HCT116 (cell line): ENCODE measurements at regions not wholly inside any gene's neighbourhood (a gene's known extent, or its start where the extent isn't known, plus 50 kb on each side); places are given as distances from the start of the nearest gene placed in this dataset.

Experiments used
- ATAC-seq: fragments of 200-7000 bp; cut with Tn5 transposase; 2 replicates; pipeline ENCODE4 v1.9.1; 2020; ENCODE audit warnings: mild to moderate bottlenecking, moderate library complexity
- BruUV-seq: library from RNA; stranded (reverse); fragments of 400-500 nt; replicated peaks from 2 replicates; lab custom pipeline; 2021; lab: Mats Ljungman, UMichigan
- CTCF ChIA-PET: fragments of 300-600 bp; sonication (Branson Sonifier 250); formaldehyde crosslinking; loops from one replicate; lab custom pipeline; 2021; ENCODE audit warnings: antibody characterized with exemption; lab: Charles Lee
- POLR2A ChIA-PET: fragments of 300-600, 350-600 bp; sonication (Branson Sonifier 250); formaldehyde crosslinking; loops from one replicate; lab custom pipeline; 2021; ENCODE audit warnings: antibody characterized with exemption; lab: Charles Lee
- RAD21 ChIA-PET, 2 experiments: fragments of 300-600 bp; sonication (Branson Sonifier 250); formaldehyde crosslinking; loops; one replicate each; lab custom pipeline; 2023; ENCODE audit warnings: low total read pairs in 2 of 2; ENCODE audit not compliant: uncharacterized antibody in 2 of 2, unreplicated experiment in 2 of 2, low non-redundant PET in 1 of 2; lab: Charles Lee
- DNase-seq: peaks from one replicate; pipeline ENCODE4 v3.0.0-alpha.2; 2010; ENCODE audit warnings: low read depth, low spot score
- H2AFZ ChIP-seq: fragments of 200-600 bp; shearing (Covaris generic), sonication (generic); 2 replicates; pipeline ENCODE4 v1.6.1; 2017; ENCODE audit warnings: low read depth, mixed run types, mixed read lengths, antibody characterized with exemption, low read length; ENCODE audit not compliant: poor library complexity, severe bottlenecking
- H3K27ac ChIP-seq: 2 replicates; pipeline ENCODE4 v1.5.1; 2012; ENCODE audit warnings: low read depth, low read length
- H3K27me3 ChIP-seq: fragments of 200-600 bp; sonication (generic); 2 replicates; pipeline ENCODE4 v1.6.1; 2016; ENCODE audit warnings: mixed run types, low read length, mixed read lengths; ENCODE audit not compliant: insufficient read depth
- H3K36me3 ChIP-seq, 2 experiments: fragments of 200-500 bp in 1 of 2; fragments of 200-600 bp in 1 of 2; sonication (Bioruptor generic) in 1 of 2; sonication (generic) in 1 of 2; 2 replicates each; pipeline versions ENCODE4 v1.5.1 to v1.6.1; 2014 to 2016; ENCODE audit warnings: low read length in 2 of 2, inconsistent platforms in 1 of 2, mixed read lengths in 1 of 2, mixed run types in 1 of 2; ENCODE audit not compliant: insufficient read depth in 2 of 2, control insufficient read depth in 1 of 2
- H3K4me1 ChIP-seq, 2 experiments: fragments of 200-600 bp in 1 of 2; sonication (generic) in 1 of 2; 2 replicates each; pipeline versions ENCODE4 v1.5.1 to v1.6.1; 2012 to 2017; ENCODE audit warnings: low read length in 2 of 2, inconsistent platforms in 1 of 2, mild to moderate bottlenecking in 1 of 2, mixed read lengths in 1 of 2, mixed run types in 1 of 2, moderate library complexity in 1 of 2; ENCODE audit not compliant: insufficient read depth in 2 of 2, control insufficient read depth in 1 of 2
- H3K4me2 ChIP-seq: fragments of 200-600 bp; sonication (generic); 2 replicates; pipeline ENCODE4 v1.6.1; 2017; ENCODE audit warnings: mixed run types, low read length, mixed read lengths
- H3K4me3 ChIP-seq, 2 experiments: fragments of 200-600 bp in 1 of 2; sonication (generic) in 1 of 2; replicated peaks in 1 of 2; 2 replicates each; pipeline ENCODE4 v1.5.1; 2011 to 2016; ENCODE audit warnings: low read length in 2 of 2, control low read depth in 1 of 2, low read depth in 1 of 2, mild to moderate bottlenecking in 1 of 2, mixed read lengths in 1 of 2, mixed run types in 1 of 2
- H3K79me2 ChIP-seq: fragments of 200-600 bp; sonication (generic); 2 replicates; pipeline ENCODE4 v1.6.1; 2017; ENCODE audit warnings: mild to moderate bottlenecking, mixed run types, low read length, moderate library complexity, mixed read lengths; ENCODE audit not compliant: insufficient read depth
- H3K9ac ChIP-seq: fragments of 200-600 bp; sonication (generic); 2 replicates; pipeline ENCODE4 v1.6.1; 2016; ENCODE audit warnings: low read length, mixed read lengths
- H3K9me2 ChIP-seq: fragments of 200-600 bp; sonication (generic), shearing (Covaris generic); 2 replicates; pipeline ENCODE4 v1.6.1; 2017; ENCODE audit warnings: mixed run types, mild to moderate bottlenecking, moderate library complexity; ENCODE audit not compliant: insufficient read depth
- H3K9me3 ChIP-seq, 2 experiments: fragments of 200-500 bp in 1 of 2; fragments of 200-600 bp in 1 of 2; sonication (Bioruptor generic) in 1 of 2; sonication (generic) in 1 of 2; 2 replicates each; pipeline ENCODE4 v1.6.1; 2014 to 2017; ENCODE audit warnings: low read length in 2 of 2, mixed read lengths in 2 of 2, inconsistent platforms in 1 of 2, low read depth in 1 of 2, mild to moderate bottlenecking in 1 of 2, mixed run types in 1 of 2, moderate library complexity in 1 of 2; ENCODE audit not compliant: control insufficient read depth in 1 of 2, insufficient read depth in 1 of 2
- H4K20me1 ChIP-seq: fragments of 200-600 bp; sonication (generic), shearing (Covaris generic); 2 replicates; pipeline ENCODE4 v1.6.1; 2017; ENCODE audit warnings: mixed run types, mild to moderate bottlenecking, moderate library complexity; ENCODE audit not compliant: insufficient read depth
- ELF1 ChIP-seq: IDR thresholded peaks from 2 replicates; pipeline ENCODE4 v1.6.1; 2012; ENCODE audit warnings: low read depth, borderline replicate concordance
- EZH2phosphoT487 ChIP-seq: fragments of 200-600 bp; IDR thresholded peaks from 2 replicates; pipeline ENCODE4 v1.6.1; 2018; ENCODE audit warnings: antibody characterized with exemption, borderline replicate concordance
- FOSL1 ChIP-seq: IDR thresholded peaks from 2 replicates; pipeline ENCODE4 v1.6.1; 2012; ENCODE audit warnings: low read depth
- JUND ChIP-seq: IDR thresholded peaks from 2 replicates; pipeline ENCODE4 v1.6.1; 2012
- MAX ChIP-seq: IDR thresholded peaks from 2 replicates; pipeline ENCODE4 v1.6.1; 2012
- POLR2AphosphoS5 ChIP-seq: IDR thresholded peaks from 2 replicates; pipeline ENCODE4 v1.6.1; 2011; ENCODE audit warnings: mild to moderate bottlenecking, low read depth, low read length, moderate library complexity
- ZFX ChIP-seq: fragments of 450-650 bp; IDR thresholded peaks from 2 replicates; pipeline ENCODE4 v1.6.1; 2017
- intact Hi-C: fragments of 100-400 bp; cut with micrococcal nuclease; formaldehyde crosslinking; loops from 2 replicates; pipeline ENCODE4 v1.10.0; 2022

GRCh38 chr4:81346719-81347118 is 125.0 kb downstream of the RASGEF1B start:
- intact Hi-C loops: no loop called here
- peaks cover 13% of the 10 kb centered on the region; the same call in 1 of the 2 replicates for H3K27me3 ChIP-seq
- H2AFZ ChIP-seq: no peak overlapping the region
- no peak for TF ChIP-seq ELF1
- TF ChIP-seq POLR2AphosphoS5: no peak
- TF ChIP-seq EZH2phosphoT487: no peak
- no peak for TF ChIP-seq ZFX
- no peaks in the 10 kb centered on the region for H3K9me3 ChIP-seq
- no peak overlapping the region for H3K9ac ChIP-seq
- ChIA-PET RAD21 (no interaction called here), CTCF (no interaction called here), POLR2A (no interaction called here)
- BruUV-seq: no TSS peak
- no peaks in the 10 kb centered on the region; the same call in 1 of the 2 replicates for H4K20me1 ChIP-seq
- H3K36me3 ChIP-seq: no peaks in the 10 kb centered on the region
- no peaks in the 10 kb centered on the region for H3K9me2 ChIP-seq
- no peak overlapping the region for H3K4me3 ChIP-seq
- DNase-seq (no peak), ATAC-seq (no peak)
- no peaks in the 10 kb centered on the region for H3K79me2 ChIP-seq
- no peak overlapping the region for H3K27ac ChIP-seq
- no peaks in the 10 kb centered on the region for H3K4me1 ChIP-seq
- no peak overlapping the region for H3K4me2 ChIP-seq

GRCh38 chr4:81343536-81343935 is 128.2 kb downstream of the RASGEF1B start:
- BruUV-seq: no TSS peak
- DNase-seq (no peak), ATAC-seq (no peak)
- CTCF ChIA-PET: no interaction called here
- no peak overlapping the region for H3K4me2 ChIP-seq
- H3K9ac ChIP-seq: no peak overlapping the region
- no peaks in the 10 kb centered on the region for H4K20me1 ChIP-seq
- H3K9me3 ChIP-seq: no peaks in the 10 kb centered on the region
- H3K27me3 ChIP-seq: 0 out of 2 replicates have a peak, but pooled peaks cover 7% of the 10 kb centered on the region
- no peak for TF ChIP-seq JUND
- TF ChIP-seq FOSL1: no peak
- TF ChIP-seq MAX: no peak
- no peak overlapping the region for H2AFZ ChIP-seq
- H3K36me3 ChIP-seq: no peaks in the 10 kb centered on the region
- POLR2A ChIA-PET: no interaction called here
- H3K9me2 ChIP-seq: no peaks in the 10 kb centered on the region
- H3K4me1 ChIP-seq: no peaks in the 10 kb centered on the region
- intact Hi-C loops: no loop called here
- no peak overlapping the region for H3K27ac ChIP-seq
- H3K4me3 ChIP-seq: no peak overlapping the region
- no peaks in the 10 kb centered on the region for H3K79me2 ChIP-seq
- RAD21 ChIA-PET: no interaction called here
